ENCODE measurements at regions not wholly inside any gene's neighbourhood (a gene's known extent, or its start where the extent isn't known, plus 50 kb on each side); places are given as distances from the start of the nearest gene placed in this dataset.

- TF ChIP-seq, protein P1, sequence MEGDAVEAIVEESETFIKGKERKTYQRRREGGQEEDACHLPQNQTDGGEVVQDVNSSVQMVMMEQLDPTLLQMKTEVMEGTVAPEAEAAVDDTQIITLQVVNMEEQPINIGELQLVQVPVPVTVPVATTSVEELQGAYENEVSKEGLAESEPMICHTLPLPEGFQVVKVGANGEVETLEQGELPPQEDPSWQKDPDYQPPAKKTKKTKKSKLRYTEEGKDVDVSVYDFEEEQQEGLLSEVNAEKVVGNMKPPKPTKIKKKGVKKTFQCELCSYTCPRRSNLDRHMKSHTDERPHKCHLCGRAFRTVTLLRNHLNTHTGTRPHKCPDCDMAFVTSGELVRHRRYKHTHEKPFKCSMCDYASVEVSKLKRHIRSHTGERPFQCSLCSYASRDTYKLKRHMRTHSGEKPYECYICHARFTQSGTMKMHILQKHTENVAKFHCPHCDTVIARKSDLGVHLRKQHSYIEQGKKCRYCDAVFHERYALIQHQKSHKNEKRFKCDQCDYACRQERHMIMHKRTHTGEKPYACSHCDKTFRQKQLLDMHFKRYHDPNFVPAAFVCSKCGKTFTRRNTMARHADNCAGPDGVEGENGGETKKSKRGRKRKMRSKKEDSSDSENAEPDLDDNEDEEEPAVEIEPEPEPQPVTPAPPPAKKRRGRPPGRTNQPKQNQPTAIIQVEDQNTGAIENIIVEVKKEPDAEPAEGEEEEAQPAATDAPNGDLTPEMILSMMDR (IDR thresholded peaks at IDR 0.05; ENCODE audit: extremely low read depth in 1 of 2, insufficient read depth in 1 of 2, low read depth in 1 of 2, low read length in 2 of 2), result no peak
- TF ChIP-seq EZH2 (IDR thresholded peaks at IDR 0.05; ENCODE audit: borderline replicate concordance, low read depth, low read length, severe bottlenecking) (no peak), MAX (IDR thresholded peaks at IDR 0.05; ENCODE audit: insufficient read depth, insufficient read length) (no peak), POLR2A (IDR thresholded peaks at IDR 0.05; ENCODE audit: low read depth, low read length) (no peak), FOS (IDR thresholded peaks at IDR 0.05; ENCODE audit: borderline replicate concordance, insufficient read depth, low read length) (no peak), POLR2AphosphoS5 (IDR thresholded peaks at IDR 0.05; ENCODE audit: insufficient read depth, low read depth, low read length) (no peak), GATA2 (IDR thresholded peaks at IDR 0.05; ENCODE audit: insufficient read depth, insufficient read length, low read depth, low read length) (no peak), MYC (IDR thresholded peaks at IDR 0.05; ENCODE audit: low read depth, low read length) (no peak)
These were observed 128.4 kb upstream of the ZNF746 start for GRCh38 chr7:149625947-149626392.
